ES-I3 (cell line): ENCODE measurements at regions not wholly inside any gene's neighbourhood (a gene's known extent, or its start where the extent isn't known, plus 50 kb on each side); places are given as distances from the start of the nearest gene placed in this dataset.

Experiments
- H3K36me3 ChIP-seq: 2 replicates; pipeline ENCODE4 v1.6.1; 2013; ENCODE audit warnings: mild to moderate bottlenecking, low read length, control low read depth, moderate library complexity; ENCODE audit not compliant: insufficient read depth
- H3K4me1 ChIP-seq: 2 replicates; pipeline ENCODE4 v1.6.1; 2013; ENCODE audit warnings: mild to moderate bottlenecking, control low read depth, low read length; ENCODE audit not compliant: insufficient read depth
- H3K9ac ChIP-seq: 2 replicates; pipeline ENCODE4 v1.6.1; 2013; ENCODE audit warnings: low read depth, mild to moderate bottlenecking, low read length, moderate library complexity
- H3K9me3 ChIP-seq: 2 replicates; pipeline ENCODE4 v1.6.1; 2013; ENCODE audit warnings: mild to moderate bottlenecking, low read length, moderate library complexity; ENCODE audit not compliant: control insufficient read depth, insufficient read depth

- no peaks in the 10 kb centered on the region for H3K36me3 ChIP-seq
- H3K4me1 ChIP-seq = no peaks in the 10 kb centered on the region
- H3K9ac ChIP-seq = no peak overlapping the region
- no peaks in the 10 kb centered on the region for H3K9me3 ChIP-seq
These were observed 94.3 kb upstream of the SMIM21 start for GRCh38 chr18:75521816-75522215.

- H3K4me1 ChIP-seq = no peaks in the 10 kb centered on the region
- H3K9ac ChIP-seq = no peak overlapping the region
- H3K9me3 ChIP-seq = no peaks in the 10 kb centered on the region
- H3K36me3 ChIP-seq = no peaks in the 10 kb centered on the region
These were observed 90.5 kb upstream of the SMIM21 start for GRCh38 chr18:75518007-75518406.

DNA sequence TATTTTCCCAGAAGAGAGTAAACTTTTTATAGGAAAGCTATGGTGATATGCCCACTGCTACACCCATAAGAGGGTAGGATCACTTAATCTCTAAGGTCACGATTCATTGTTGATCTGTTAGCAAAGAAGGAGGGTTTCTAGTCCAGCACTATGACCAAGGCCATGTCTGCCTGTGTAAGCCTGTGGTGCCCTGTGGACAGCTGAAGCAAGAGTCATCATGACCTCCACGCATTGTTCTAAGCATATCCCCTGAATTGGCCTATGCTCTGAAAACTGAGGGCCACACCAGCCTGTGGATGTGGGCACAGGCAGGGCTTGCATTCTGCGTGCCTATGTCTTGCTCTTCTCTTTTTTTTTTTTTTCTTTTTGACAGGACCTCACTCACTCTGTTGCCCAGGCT lies 89.8 kb upstream of the SMIM21 start:
- H3K4me1 ChIP-seq = no peaks in the 10 kb centered on the region
- no peaks in the 10 kb centered on the region for H3K36me3 ChIP-seq
- H3K9ac ChIP-seq = no peak overlapping the region
- no peaks in the 10 kb centered on the region for H3K9me3 ChIP-seq

GRCh38 chr18:75507636-75508035 lies 80.1 kb upstream of the SMIM21 start:
- no peaks in the 10 kb centered on the region for H3K36me3 ChIP-seq
- no peaks in the 10 kb centered on the region for H3K4me1 ChIP-seq
- H3K9ac ChIP-seq = no peak overlapping the region
- H3K9me3 ChIP-seq = no peaks in the 10 kb centered on the region

DNA sequence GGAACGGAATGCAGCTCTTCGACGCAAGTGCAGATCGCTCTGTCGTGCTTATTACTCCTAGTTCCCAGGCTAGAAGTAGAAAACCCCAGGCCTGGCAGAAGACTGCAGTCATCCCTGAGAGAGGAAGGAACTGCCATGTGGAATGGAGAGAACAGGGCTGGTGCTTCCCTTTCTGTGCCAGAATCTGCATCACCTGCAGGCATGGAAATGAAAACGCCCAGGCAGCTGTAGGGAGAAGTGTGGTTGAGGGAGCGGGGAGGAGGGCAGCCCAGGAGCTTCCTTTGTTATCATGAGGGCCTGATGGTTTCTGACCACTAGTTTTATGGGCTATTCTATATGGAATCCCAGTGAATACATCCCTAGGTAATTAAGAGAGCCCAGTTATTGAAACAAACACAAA lies 79.4 kb upstream of the SMIM21 start:
- Histone ChIP-seq H3K9me3 (no peaks in the 10 kb centered on the region), H3K9ac (no peak overlapping the region), H3K36me3 (no peaks in the 10 kb centered on the region), H3K4me1 (no peaks in the 10 kb centered on the region)

DNA sequence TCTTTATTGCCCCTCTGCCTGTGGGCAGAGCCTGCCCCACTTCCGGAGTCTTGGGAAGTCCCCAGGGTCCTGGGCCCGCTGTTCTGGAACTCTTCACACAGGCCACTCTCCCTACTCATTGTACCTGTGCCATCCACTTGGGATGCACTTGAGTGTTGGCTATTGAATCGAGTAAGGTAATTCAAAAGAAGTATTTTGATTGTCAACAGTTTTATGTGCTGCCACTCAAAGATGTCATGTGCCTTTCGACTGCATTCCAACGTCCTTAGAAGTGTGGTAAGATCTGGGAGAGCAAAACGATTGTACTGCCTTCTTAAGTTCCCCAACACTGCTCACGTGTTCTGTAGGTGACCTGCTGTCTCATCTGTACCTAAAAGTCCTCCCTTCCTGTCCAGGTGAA lies 77.0 kb upstream of the SMIM21 start:
- Histone ChIP-seq H3K9me3 (no peaks in the 10 kb centered on the region), H3K4me1 (no peaks in the 10 kb centered on the region), H3K9ac (no peak overlapping the region), H3K36me3 (no peaks in the 10 kb centered on the region)

DNA sequence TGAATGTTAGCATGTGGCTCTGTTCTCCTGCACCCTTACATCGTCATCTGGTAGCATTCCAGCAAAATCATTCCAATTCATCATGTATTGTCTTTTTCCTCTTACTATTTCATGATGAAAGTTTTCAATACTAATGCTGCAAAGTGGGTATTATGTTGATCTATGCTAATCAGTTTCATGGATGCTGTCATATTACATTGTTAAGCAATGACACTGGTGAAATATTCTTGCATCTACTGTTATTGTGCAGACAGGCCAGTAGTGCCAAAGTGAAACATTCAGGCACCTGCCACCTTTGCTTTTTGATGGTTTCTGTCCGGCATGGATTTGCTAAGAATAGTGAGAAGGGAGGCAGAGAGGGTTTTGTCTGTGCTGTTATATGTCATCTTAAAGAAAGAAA lies 76.1 kb upstream of the SMIM21 start:
- Histone ChIP-seq H3K9ac (no peak overlapping the region), H3K4me1 (no peaks in the 10 kb centered on the region), H3K36me3 (no peaks in the 10 kb centered on the region), H3K9me3 (no peaks in the 10 kb centered on the region)

DNA sequence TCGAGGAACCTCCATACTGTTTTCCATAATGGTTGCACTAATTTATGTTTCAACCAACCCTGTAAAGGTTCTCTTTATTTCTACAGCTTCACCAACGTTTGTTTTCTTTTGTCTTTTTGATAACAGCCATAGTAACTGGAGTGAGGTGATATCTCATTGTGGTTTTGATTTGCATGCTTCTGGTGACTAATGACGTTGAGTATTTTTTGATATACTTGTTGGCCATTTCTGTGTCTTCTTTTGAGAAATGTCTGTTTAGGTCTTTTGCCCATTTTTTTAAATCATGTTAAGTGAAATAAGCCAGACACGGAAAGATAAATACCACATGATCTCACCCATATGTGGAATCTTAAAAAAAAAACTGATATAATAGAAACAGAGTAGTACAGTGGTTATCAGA lies 74.8 kb upstream of the SMIM21 start:
- Histone ChIP-seq H3K9me3 (no peaks in the 10 kb centered on the region), H3K36me3 (no peaks in the 10 kb centered on the region), H3K4me1 (no peaks in the 10 kb centered on the region), H3K9ac (no peak overlapping the region)

DNA sequence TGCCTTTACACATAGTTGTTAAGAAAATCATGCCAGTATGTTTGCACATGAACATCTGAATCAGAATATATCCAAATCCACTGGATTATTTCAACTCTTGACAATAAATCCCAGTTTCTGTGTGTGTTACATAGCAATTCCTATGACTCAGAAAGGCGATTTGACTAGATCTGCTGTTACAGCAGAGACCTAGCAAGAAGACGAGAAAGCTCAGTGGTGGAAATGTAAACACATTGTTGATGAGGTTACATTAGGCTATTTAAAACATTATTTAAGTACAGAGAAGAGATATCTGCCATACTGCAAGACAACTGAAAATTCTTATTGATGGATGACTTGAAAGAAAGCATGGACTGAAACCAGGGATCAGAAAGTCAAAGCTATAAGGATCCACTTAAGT lies 73.0 kb upstream of the SMIM21 start:
- H3K9me3 ChIP-seq = no peaks in the 10 kb centered on the region
- no peaks in the 10 kb centered on the region for H3K4me1 ChIP-seq
- H3K36me3 ChIP-seq = no peaks in the 10 kb centered on the region
- no peak overlapping the region for H3K9ac ChIP-seq

- H3K4me1 ChIP-seq = no peaks in the 10 kb centered on the region
- H3K9me3 ChIP-seq = no peaks in the 10 kb centered on the region
- H3K9ac ChIP-seq = no peak overlapping the region
- no peaks in the 10 kb centered on the region for H3K36me3 ChIP-seq
These were observed 70.2 kb upstream of the SMIM21 start for GRCh38 chr18:75497576-75498235.

- Histone ChIP-seq H3K9me3 (no peaks in the 10 kb centered on the region), H3K9ac (no peak overlapping the region), H3K4me1 (no peaks in the 10 kb centered on the region), H3K36me3 (no peaks in the 10 kb centered on the region)
These were observed 68.6 kb upstream of the SMIM21 start for GRCh38 chr18:75496151-75496550.

GRCh38 chr18:75492852-75493251 lies 65.3 kb upstream of the SMIM21 start:
- Histone ChIP-seq H3K9ac (no peak overlapping the region), H3K36me3 (no peaks in the 10 kb centered on the region), H3K4me1 (no peaks in the 10 kb centered on the region)

GRCh38 chr18:75491361-75491760 lies 63.9 kb upstream of the SMIM21 start:
- Histone ChIP-seq H3K9ac (no peak overlapping the region), H3K4me1 (no peaks in the 10 kb centered on the region)

More at GRCh38 chr18:75492852-75493251, 65.3 kb upstream of the SMIM21 start:
- no peaks in the 10 kb centered on the region for H3K9me3 ChIP-seq

GRCh38 chr18:75489493-75490190 lies 62.1 kb upstream of the SMIM21 start:
- Histone ChIP-seq H3K9me3 (no peaks in the 10 kb centered on the region), H3K4me1 (no peaks in the 10 kb centered on the region), H3K36me3 (no peaks in the 10 kb centered on the region), H3K9ac (no peak overlapping the region)

More at GRCh38 chr18:75491361-75491760, 63.9 kb upstream of the SMIM21 start:
- Histone ChIP-seq H3K36me3 (no peaks in the 10 kb centered on the region), H3K9me3 (no peaks in the 10 kb centered on the region)

DNA sequence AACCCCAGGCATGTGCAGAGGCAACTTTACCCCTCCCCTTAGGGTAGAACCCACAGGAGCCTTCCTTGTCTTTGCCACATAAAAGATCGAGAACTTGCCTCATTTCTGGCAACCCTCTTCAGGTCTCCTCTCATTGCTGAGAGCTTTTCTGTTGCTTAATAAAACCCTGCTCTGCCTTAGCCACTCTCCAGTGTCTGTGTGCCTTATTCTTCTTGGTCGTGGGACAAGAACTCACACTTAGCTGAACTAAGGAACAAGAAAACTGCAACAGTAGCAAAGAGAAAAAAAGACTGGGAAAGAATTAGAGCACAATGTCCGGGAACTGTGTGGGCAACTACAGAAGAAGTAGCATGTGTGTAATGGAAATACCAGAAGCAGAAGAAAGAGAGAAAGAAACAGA lies 56.2 kb upstream of the SMIM21 start:
- no peaks in the 10 kb centered on the region for H3K36me3 ChIP-seq
- H3K9me3 ChIP-seq = peaks cover 8% of the 10 kb centered on the region; the same call in 1 of the 2 replicates

More for the DNA sequence above, 56.2 kb upstream of the SMIM21 start:
- Histone ChIP-seq H3K9ac (no peak overlapping the region), H3K4me1 (no peaks in the 10 kb centered on the region)
